Loucy (cell line): ENCODE measurements at regions not wholly inside any gene's neighbourhood (a gene's known extent, or its start where the extent isn't known, plus 50 kb on each side); places are given as distances from the start of the nearest gene placed in this dataset.

Experiments used
- CTCF ChIP-seq: fragments of 200-600 bp; sonication (generic); conservative IDR thresholded peaks from 2 replicates; pipeline ENCODE4 v1.5.1; 2014; ENCODE audit warnings: mild to moderate bottlenecking, antibody characterized with exemption, low read length
- EZH2phosphoT487 ChIP-seq: fragments of 200-600 bp; IDR thresholded peaks from 2 replicates; pipeline ENCODE4 v1.6.1; 2018; ENCODE audit warnings: antibody characterized with exemption, mild to moderate bottlenecking, moderate library complexity, borderline replicate concordance

- TF ChIP-seq CTCF (no peak), EZH2phosphoT487 (no peak)
Measured at GRCh38 chr5:28542987-28543386, 1504.6 kb upstream of the CDH9 start.
